A673 (cell line): ENCODE measurements at regions not wholly inside any gene's neighbourhood (a gene's known extent, or its start where the extent isn't known, plus 50 kb on each side); places are given as distances from the start of the nearest gene placed in this dataset.

Source experiments
- BruUV-seq: library from RNA; stranded (reverse); fragments of 400-500 nt; replicated peaks from 2 replicates; lab custom pipeline; 2021; lab: Mats Ljungman, UMichigan
- CTCF ChIA-PET: fragments of 300-600 bp; sonication (Branson Sonifier 250); formaldehyde crosslinking; loops from one replicate; lab custom pipeline; 2022; ENCODE audit warnings: antibody characterized with exemption; lab: Charles Lee
- POLR2A ChIA-PET: fragments of 300-600 bp; sonication (Branson Sonifier 250); formaldehyde crosslinking; loops from one replicate; lab custom pipeline; 2022; ENCODE audit warnings: antibody characterized with exemption; ENCODE audit not compliant: low non-redundant PET; lab: Charles Lee
- DNase-seq: peaks from one replicate; pipeline ENCODE4 v3.0.0-alpha.2; 2015; ENCODE audit warnings: low spot score
- H3K27ac ChIP-seq: fragments of 200-600 bp; sonication (generic); 2 replicates; pipeline ENCODE4 v1.5.1; 2016; ENCODE audit warnings: mixed run types, low read depth, mild to moderate bottlenecking, mixed read lengths, antibody characterized with exemption, low read length; ENCODE audit not compliant: poor library complexity, severe bottlenecking
- H3K27me3 ChIP-seq: fragments of 200-600 bp; sonication (generic); replicated peaks from 2 replicates; pipeline ENCODE4 v1.6.1; 2017; ENCODE audit warnings: mixed run types, low read depth, mild to moderate bottlenecking, mixed read lengths, antibody characterized with exemption, low read length; ENCODE audit not compliant: insufficient read depth, poor library complexity
- H3K36me3 ChIP-seq: fragments of 200-600 bp; sonication (generic); 2 replicates; pipeline ENCODE4 v1.6.1; 2016; ENCODE audit warnings: mixed run types, mild to moderate bottlenecking, mixed read lengths, antibody characterized with exemption, low read length; ENCODE audit not compliant: insufficient read depth, poor library complexity, severe bottlenecking
- H3K4me1 ChIP-seq: fragments of 200-600 bp; sonication (generic); 2 replicates; pipeline ENCODE4 v1.6.1; 2017; ENCODE audit warnings: mixed run types, mild to moderate bottlenecking, mixed read lengths, antibody characterized with exemption, low read length; ENCODE audit not compliant: insufficient read depth, poor library complexity, severe bottlenecking
- H3K4me3 ChIP-seq: fragments of 200-600 bp; sonication (generic); 2 replicates; pipeline ENCODE4 v1.5.1; 2016; ENCODE audit warnings: low read depth, mixed run types, mild to moderate bottlenecking, mixed read lengths, low read length; ENCODE audit not compliant: poor library complexity, severe bottlenecking
- H3K9me3 ChIP-seq: fragments of 200-600 bp; sonication (generic); 2 replicates; pipeline ENCODE4 v1.6.1; 2016; ENCODE audit warnings: mixed run types, low read depth, mild to moderate bottlenecking, mixed read lengths, antibody characterized with exemption, low read length; ENCODE audit not compliant: poor library complexity, severe bottlenecking
- CTCF ChIP-seq: fragments of 300-800, 200-600 bp; sonication (generic); conservative IDR thresholded peaks from 2 replicates; pipeline ENCODE4 v1.5.1; 2017; ENCODE audit warnings: low read depth, mild to moderate bottlenecking, antibody characterized with exemption, low read length, moderate library complexity, mixed read lengths
- EZH2 ChIP-seq: fragments of 200-600 bp; sonication (generic); IDR thresholded peaks from 2 replicates; pipeline ENCODE4 v1.6.1; 2017; ENCODE audit warnings: borderline replicate concordance, low read depth, mild to moderate bottlenecking, mixed read lengths, antibody characterized with exemption, low read length; ENCODE audit not compliant: poor library complexity, severe bottlenecking
- intact Hi-C: fragments of 100-400 bp; cut with micrococcal nuclease; formaldehyde crosslinking; loops from one replicate; pipeline ENCODE4 v1.10.0; 2022; ENCODE audit not compliant: unreplicated experiment

DNA sequence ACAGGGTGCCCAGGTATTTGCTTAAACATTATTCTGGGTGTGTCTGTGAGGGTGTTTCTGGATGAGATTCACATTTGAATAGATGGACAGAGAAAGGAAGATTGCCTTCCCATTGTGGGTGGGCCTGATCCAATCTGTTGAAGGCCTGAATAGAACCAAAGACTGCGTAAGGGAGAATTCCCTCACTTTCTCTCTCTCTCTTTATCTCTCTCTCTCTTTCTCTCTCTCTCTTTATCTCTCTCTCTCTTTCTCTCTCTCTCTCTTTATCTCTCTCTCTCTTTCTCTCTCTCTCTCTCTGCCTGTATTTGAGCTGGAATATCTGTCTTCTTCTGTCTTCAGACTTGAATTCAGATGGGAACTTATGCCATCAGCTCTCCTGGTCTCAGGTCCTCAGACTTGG is 148.4 kb downstream of the FAM124B start:
- POLR2A ChIA-PET: no interaction called here
- no TSS peak for BruUV-seq
- H3K4me3 ChIP-seq: no peak overlapping the region
- CTCF ChIA-PET: no interaction called here
- no peaks in the 10 kb centered on the region for H3K36me3 ChIP-seq
- no peak for DNase-seq
- H3K9me3 ChIP-seq: no peaks in the 10 kb centered on the region
- intact Hi-C loops: no loop called here
- H3K27ac ChIP-seq: no peak overlapping the region
- no peaks in the 10 kb centered on the region for H3K27me3 ChIP-seq
- TF ChIP-seq CTCF: no peak
- TF ChIP-seq EZH2: no peak
- no peaks in the 10 kb centered on the region for H3K4me1 ChIP-seq

- H3K27ac ChIP-seq: no peak overlapping the region
- ChIA-PET POLR2A (no interaction called here), CTCF (no interaction called here)
- DNase-seq: no peak
- no peaks in the 10 kb centered on the region for H3K4me1 ChIP-seq
- no TSS peak for BruUV-seq
- H3K36me3 ChIP-seq: no peaks in the 10 kb centered on the region
- intact Hi-C loops: no loop called here
- no peak for TF ChIP-seq EZH2
- no peaks in the 10 kb centered on the region for H3K9me3 ChIP-seq
- no peak overlapping the region for H3K4me3 ChIP-seq
- H3K27me3 ChIP-seq: no peaks in the 10 kb centered on the region
Observed at GRCh38 chr2:224252631-224253030, 149.3 kb downstream of the FAM124B start.

GRCh38 chr2:224248944-224249371 is 152.9 kb downstream of the FAM124B start:
- H3K4me3 ChIP-seq: no peak overlapping the region
- CTCF ChIA-PET: no interaction called here
- intact Hi-C loops: no loop called here

More at GRCh38 chr2:224248944-224249371, 152.9 kb downstream of the FAM124B start:
- TF ChIP-seq EZH2 (no peak), CTCF (no peak)
- POLR2A ChIA-PET: no interaction called here
- BruUV-seq: no TSS peak
- Histone ChIP-seq H3K27me3 (no peaks in the 10 kb centered on the region), H3K27ac (no peak overlapping the region), H3K9me3 (no peaks in the 10 kb centered on the region), H3K4me1 (no peaks in the 10 kb centered on the region), H3K36me3 (no peaks in the 10 kb centered on the region)
- no peak for DNase-seq
